ENCODE measurements at regions not wholly inside any gene's neighbourhood (a gene's known extent, or its start where the extent isn't known, plus 50 kb on each side); places are given as distances from the start of the nearest gene placed in this dataset.

GRCh38 chr1:96414598-96414997, 307.0 kb upstream of the PTBP2 start:
- Histone ChIP-seq H3K36me3 (ENCODE audit: insufficient read depth, low read length) (no peaks in the 10 kb centered on the region), H3K27ac (ENCODE audit: low read depth, low read length) (no peak overlapping the region), H3K9ac (ENCODE audit: low read length) (no peak overlapping the region), H3K9me3 (ENCODE audit: insufficient read depth, low read depth, low read length) (no peaks in the 10 kb centered on the region), H3K4me1 (ENCODE audit: insufficient read depth, low read length) (peaks cover 8% of the 10 kb centered on the region), H2AFZ (ENCODE audit: low read depth, low read length) (no peak overlapping the region), H4K20me1 (ENCODE audit: insufficient read depth, low read length) (no peaks in the 10 kb centered on the region), H3K4me2 (ENCODE audit: low read length) (no peak overlapping the region), H3K27me3 (ENCODE audit: insufficient read depth, low read length) (no peaks in the 10 kb centered on the region), H3K4me3 (ENCODE audit: insufficient read depth, low read depth, low read length) (no peak overlapping the region), H3K79me2 (ENCODE audit: insufficient read depth, low read length) (no peaks in the 10 kb centered on the region)
- no peaks in the 10 kb centered on the region for H3K36me3 Mint-ChIP-seq (ENCODE audit: low read depth, unreplicated experiment)
- FAIRE-seq (no peak), DNase-seq (ENCODE audit: low read depth) (no peak)
- peaks cover 19% of the 10 kb centered on the region for H3K4me1 Mint-ChIP-seq (ENCODE audit: low read depth, unreplicated experiment)
- no peak overlapping the region for H3K4me3 Mint-ChIP-seq (ENCODE audit: unreplicated experiment)
- H3K9me3 Mint-ChIP-seq (ENCODE audit: unreplicated experiment), result no peaks in the 10 kb centered on the region
- TF ChIP-seq EZH2 (IDR thresholded peaks at IDR 0.05; ENCODE audit: insufficient read depth, low read length), result no peak
- no peak for TF ChIP-seq CTCF (IDR thresholded peaks at IDR 0.05; ENCODE audit: insufficient read depth, low read depth, low read length)
- no peak overlapping the region for H3K27ac Mint-ChIP-seq (ENCODE audit: unreplicated experiment)
- H3K27me3 Mint-ChIP-seq (ENCODE audit: low read depth, unreplicated experiment), result no peaks in the 10 kb centered on the region

GRCh38 chr1:96416111-96416595, 305.4 kb upstream of the PTBP2 start:
- Histone ChIP-seq H3K4me2 (ENCODE audit: low read length) (peak overlapping the region; percentile 72), H3K36me3 (ENCODE audit: insufficient read depth, low read length) (no peaks in the 10 kb centered on the region), H3K4me1 (ENCODE audit: insufficient read depth, low read length) (peaks cover 8% of the 10 kb centered on the region), H3K79me2 (ENCODE audit: insufficient read depth, low read length) (no peaks in the 10 kb centered on the region), H3K9me3 (ENCODE audit: insufficient read depth, low read depth, low read length) (no peaks in the 10 kb centered on the region), H3K27me3 (ENCODE audit: insufficient read depth, low read length) (no peaks in the 10 kb centered on the region), H3K27ac (ENCODE audit: low read depth, low read length) (peak overlapping the region; percentile 79), H3K9ac (ENCODE audit: low read length) (peak overlapping the region; percentile 57), H2AFZ (ENCODE audit: low read depth, low read length) (no peak overlapping the region), H3K4me3 (ENCODE audit: insufficient read depth, low read depth, low read length) (peak overlapping the region; percentile 17), H4K20me1 (ENCODE audit: insufficient read depth, low read length) (no peaks in the 10 kb centered on the region)
- FAIRE-seq (peak; percentile 98), DNase-seq (ENCODE audit: low read depth) (peak; percentile 100)
- H3K4me3 Mint-ChIP-seq (ENCODE audit: unreplicated experiment), result no peak overlapping the region
- no peaks in the 10 kb centered on the region for H3K36me3 Mint-ChIP-seq (ENCODE audit: low read depth, unreplicated experiment)
- no peaks in the 10 kb centered on the region for H3K9me3 Mint-ChIP-seq (ENCODE audit: unreplicated experiment)
- TF ChIP-seq EZH2 (IDR thresholded peaks at IDR 0.05; ENCODE audit: insufficient read depth, low read length) (no peak), CTCF (IDR thresholded peaks at IDR 0.05; ENCODE audit: insufficient read depth, low read depth, low read length) (no peak)
- H3K27ac Mint-ChIP-seq (ENCODE audit: unreplicated experiment), result peak overlapping the region; percentile 16
- H3K4me1 Mint-ChIP-seq (ENCODE audit: low read depth, unreplicated experiment), result peaks cover 19% of the 10 kb centered on the region
- no peaks in the 10 kb centered on the region for H3K27me3 Mint-ChIP-seq (ENCODE audit: low read depth, unreplicated experiment)

GRCh38 chr1:96416701-96417444, 304.7 kb upstream of the PTBP2 start:
- no peaks in the 10 kb centered on the region for H4K20me1 ChIP-seq (ENCODE audit: insufficient read depth, low read length)
- TF ChIP-seq EZH2 (IDR thresholded peaks at IDR 0.05; ENCODE audit: insufficient read depth, low read length) (no peak), CTCF (IDR thresholded peaks at IDR 0.05; ENCODE audit: insufficient read depth, low read depth, low read length) (no peak)
- no peaks in the 10 kb centered on the region for H3K36me3 Mint-ChIP-seq (ENCODE audit: low read depth, unreplicated experiment)
- H3K4me3 Mint-ChIP-seq (ENCODE audit: unreplicated experiment), result no peak overlapping the region
- no peaks in the 10 kb centered on the region for H3K9me3 Mint-ChIP-seq (ENCODE audit: unreplicated experiment)
- peak overlapping the region; percentile 57 for H3K9ac ChIP-seq (ENCODE audit: low read length)
- peaks cover 16% of the 10 kb centered on the region for H3K4me1 Mint-ChIP-seq (ENCODE audit: low read depth, unreplicated experiment)
- peak overlapping the region; percentile 16 for H3K27ac Mint-ChIP-seq (ENCODE audit: unreplicated experiment)
- H3K4me2 ChIP-seq (ENCODE audit: low read length), result peak overlapping the region; percentile 72
- peaks cover 8% of the 10 kb centered on the region for H3K4me1 ChIP-seq (ENCODE audit: insufficient read depth, low read length)
- H3K27me3 Mint-ChIP-seq (ENCODE audit: low read depth, unreplicated experiment), result no peaks in the 10 kb centered on the region
- peak overlapping the region; percentile 79 for H3K27ac ChIP-seq (ENCODE audit: low read depth, low read length)
- H3K27me3 ChIP-seq (ENCODE audit: insufficient read depth, low read length), result no peaks in the 10 kb centered on the region
- no peak overlapping the region for H2AFZ ChIP-seq (ENCODE audit: low read depth, low read length)
- peak overlapping the region; percentile 17 for H3K4me3 ChIP-seq (ENCODE audit: insufficient read depth, low read depth, low read length)
- H3K36me3 ChIP-seq (ENCODE audit: insufficient read depth, low read length), result no peaks in the 10 kb centered on the region
- no peaks in the 10 kb centered on the region for H3K79me2 ChIP-seq (ENCODE audit: insufficient read depth, low read length)
- no peak for DNase-seq (ENCODE audit: low read depth)
- peak; percentile 32 for FAIRE-seq
- H3K9me3 ChIP-seq (ENCODE audit: insufficient read depth, low read depth, low read length), result no peaks in the 10 kb centered on the region

Measured in astrocyte (in vitro differentiated cells and primary cell).